ENCODE measurements at regions not wholly inside any gene's neighbourhood (a gene's known extent, or its start where the extent isn't known, plus 50 kb on each side); places are given as distances from the start of the nearest gene placed in this dataset.

GRCh38 chr2:217114117-217114516 lies 254.3 kb upstream of the TNP1 start:
- no peaks in the 10 kb centered on the region for H3K36me3 ChIP-seq
- H3K4me1 ChIP-seq = no peaks in the 10 kb centered on the region
- DNase-seq (no peak), ATAC-seq (no peak)
- no peak overlapping the region for H3K4me3 ChIP-seq
- TF ChIP-seq, protein P1, sequence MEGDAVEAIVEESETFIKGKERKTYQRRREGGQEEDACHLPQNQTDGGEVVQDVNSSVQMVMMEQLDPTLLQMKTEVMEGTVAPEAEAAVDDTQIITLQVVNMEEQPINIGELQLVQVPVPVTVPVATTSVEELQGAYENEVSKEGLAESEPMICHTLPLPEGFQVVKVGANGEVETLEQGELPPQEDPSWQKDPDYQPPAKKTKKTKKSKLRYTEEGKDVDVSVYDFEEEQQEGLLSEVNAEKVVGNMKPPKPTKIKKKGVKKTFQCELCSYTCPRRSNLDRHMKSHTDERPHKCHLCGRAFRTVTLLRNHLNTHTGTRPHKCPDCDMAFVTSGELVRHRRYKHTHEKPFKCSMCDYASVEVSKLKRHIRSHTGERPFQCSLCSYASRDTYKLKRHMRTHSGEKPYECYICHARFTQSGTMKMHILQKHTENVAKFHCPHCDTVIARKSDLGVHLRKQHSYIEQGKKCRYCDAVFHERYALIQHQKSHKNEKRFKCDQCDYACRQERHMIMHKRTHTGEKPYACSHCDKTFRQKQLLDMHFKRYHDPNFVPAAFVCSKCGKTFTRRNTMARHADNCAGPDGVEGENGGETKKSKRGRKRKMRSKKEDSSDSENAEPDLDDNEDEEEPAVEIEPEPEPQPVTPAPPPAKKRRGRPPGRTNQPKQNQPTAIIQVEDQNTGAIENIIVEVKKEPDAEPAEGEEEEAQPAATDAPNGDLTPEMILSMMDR (IDR thresholded peaks at IDR 0.05) = no peak
- H3K27ac ChIP-seq = no peak overlapping the region
- intact Hi-C loops (cut with DNase I) = no loop called here
- no peaks in the 10 kb centered on the region for H3K27me3 ChIP-seq
- WGBS, 2 donors = 92 to 94% methylated on average over 6 of the region's 6 CpGs
- H3K9me3 ChIP-seq = no peaks in the 10 kb centered on the region

DNA sequence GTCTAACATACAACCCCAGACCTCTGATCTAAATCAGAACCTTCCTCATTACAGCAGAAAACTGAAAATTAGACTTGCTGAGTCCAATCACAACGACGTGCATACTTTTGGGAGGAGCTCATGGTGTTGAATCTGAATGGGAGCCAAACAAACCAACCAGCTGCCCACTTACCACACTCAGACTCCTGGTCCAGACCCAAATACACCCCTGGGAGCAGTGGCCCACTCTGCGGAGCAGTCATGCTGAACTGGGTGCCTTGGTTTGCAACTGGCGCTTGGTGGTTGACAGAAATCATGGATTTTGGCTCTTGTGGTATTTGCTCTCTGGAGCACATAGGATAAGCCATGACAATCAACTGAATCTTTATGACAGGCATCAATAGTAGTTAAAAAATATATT lies 253.6 kb upstream of the TNP1 start:
- H3K27me3 ChIP-seq = no peaks in the 10 kb centered on the region
- ATAC-seq = no peak
- H3K9me3 ChIP-seq = no peaks in the 10 kb centered on the region
- TF ChIP-seq, protein P1 (IDR thresholded peaks at IDR 0.05) = no peak
- WGBS, 2 donors = 94 to 96% methylated on average over 4 of the region's 4 CpGs
- DNase-seq = no peak
- no peak overlapping the region for H3K27ac ChIP-seq
- intact Hi-C loops (cut with DNase I) = no loop called here
- H3K36me3 ChIP-seq = no peaks in the 10 kb centered on the region
- H3K4me1 ChIP-seq = no peaks in the 10 kb centered on the region
- H3K4me3 ChIP-seq = no peak overlapping the region

- no peak overlapping the region for H3K27ac ChIP-seq
- no peaks in the 10 kb centered on the region for H3K27me3 ChIP-seq
- no peaks in the 10 kb centered on the region for H3K4me1 ChIP-seq
- 96% methylated on average over 3 of the region's 3 CpGs for WGBS, 2 donors
- TF ChIP-seq, protein P1 (IDR thresholded peaks at IDR 0.05) = no peak
- ATAC-seq = no peak
- DNase-seq = no peak
- H3K4me3 ChIP-seq = no peak overlapping the region
- no peaks in the 10 kb centered on the region for H3K36me3 ChIP-seq
- no peaks in the 10 kb centered on the region for H3K9me3 ChIP-seq
- intact Hi-C loops (cut with DNase I) = no loop called here
Measured at GRCh38 chr2:217110550-217110949, 250.7 kb upstream of the TNP1 start.

GRCh38 chr2:217108575-217109027 lies 248.7 kb upstream of the TNP1 start:
- DNase-seq (no peak), ATAC-seq (no peak)
- Histone ChIP-seq H3K4me3 (no peak overlapping the region), H3K27me3 (no peaks in the 10 kb centered on the region), H3K36me3 (no peaks in the 10 kb centered on the region), H3K27ac (no peak overlapping the region), H3K4me1 (peaks cover 0 to 4% (median 0%) of the 10 kb centered on the region in 9 donors), H3K9me3 (no peaks in the 10 kb centered on the region)
- 65 to 81% methylated on average over 4 of the region's 4 CpGs for WGBS, 2 donors
- intact Hi-C loops (cut with DNase I) = no loop called here
- TF ChIP-seq, protein P1 (IDR thresholded peaks at IDR 0.05) = no peak

DNA sequence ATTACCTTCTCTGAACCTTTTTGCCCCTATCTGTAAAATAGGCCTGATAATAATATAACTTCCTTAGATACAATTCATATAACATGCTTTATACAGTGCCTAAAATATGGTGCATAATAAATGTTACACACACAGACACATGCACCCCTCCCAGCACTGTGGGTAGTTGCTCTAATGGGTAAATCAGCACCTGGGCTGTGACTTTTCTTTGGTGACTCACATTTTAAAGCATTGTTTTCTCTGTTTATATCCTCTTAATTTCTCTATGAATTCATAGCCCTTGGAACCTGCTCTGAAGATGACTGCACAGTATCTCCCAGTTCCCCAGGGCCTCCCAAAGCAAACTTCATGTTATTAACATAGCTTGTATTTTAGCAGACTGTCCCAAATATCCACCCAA lies 248.2 kb upstream of the TNP1 start:
- no peak for ATAC-seq
- H3K27ac ChIP-seq = no peak overlapping the region
- no peaks in the 10 kb centered on the region for H3K9me3 ChIP-seq
- no peak overlapping the region for H3K4me3 ChIP-seq
- TF ChIP-seq, protein P1 (IDR thresholded peaks at IDR 0.05) = no peak
- H3K27me3 ChIP-seq = no peaks in the 10 kb centered on the region
- peaks cover 0 to 4% (median 0%) of the 10 kb centered on the region in 9 donors for H3K4me1 ChIP-seq
- no peak for DNase-seq
- H3K36me3 ChIP-seq = no peaks in the 10 kb centered on the region
- intact Hi-C loops (cut with DNase I) = no loop called here
